SK-N-MC (cell line): ENCODE measurements at regions not wholly inside any gene's neighbourhood (a gene's known extent, or its start where the extent isn't known, plus 50 kb on each side); places are given as distances from the start of the nearest gene placed in this dataset.

ENCODE experiments used
- DNase-seq: peaks from one replicate; pipeline ENCODE4 v3.0.0-alpha.2; 2011; ENCODE audit warnings: low read depth, low spot score
- H3K27ac ChIP-seq: fragments of 200-600 bp; sonication (generic); 2 replicates; pipeline ENCODE4 v1.5.1; 2016; ENCODE audit warnings: mixed run types
- H3K36me3 ChIP-seq: fragments of 200-600 bp; sonication (generic); 2 replicates; pipeline ENCODE4 v1.6.1; 2017; ENCODE audit warnings: antibody characterized with exemption, low read length, mixed read lengths; ENCODE audit not compliant: insufficient read depth
- H3K4me3 ChIP-seq: fragments of 200-600 bp; sonication (generic); 2 replicates; pipeline ENCODE4 v1.5.1; 2016
- H3K9ac ChIP-seq: fragments of 200-600 bp; sonication (generic); 2 replicates; pipeline ENCODE4 v1.8.0; 2017; ENCODE audit warnings: mixed run types, mixed read lengths; ENCODE audit not compliant: insufficient read length
- H3K9me3 ChIP-seq: fragments of 200-600 bp; sonication (generic); 2 replicates; pipeline ENCODE4 v1.6.1; 2017; ENCODE audit warnings: low read depth, mild to moderate bottlenecking, antibody characterized with exemption, low read length, moderate library complexity, mixed read lengths
- EZH2 ChIP-seq: fragments of 200-600 bp; sonication (generic); IDR thresholded peaks from one replicate; pipeline ENCODE4 v1.6.1; 2017; ENCODE audit warnings: antibody characterized with exemption
- FOXP2 ChIP-seq: optimal IDR thresholded peaks from 2 replicates; pipeline ENCODE3; 2011; ENCODE audit warnings: mild to moderate bottlenecking, moderate library complexity; ENCODE audit not compliant: insufficient read depth; ENCODE audit errors: extremely low read length, control extremely low read depth
- POLR2AphosphoS5 ChIP-seq: IDR thresholded peaks from 2 replicates; pipeline ENCODE4 v1.6.1; 2012; ENCODE audit warnings: mild to moderate bottlenecking, low read depth, low read length, borderline replicate concordance

GRCh38 chr3:72439321-72440183, 408.7 kb downstream of the SHQ1 start:
- Histone ChIP-seq H3K9ac (no peak overlapping the region), H3K9me3 (no peaks in the 10 kb centered on the region), H3K36me3 (no peaks in the 10 kb centered on the region), H3K4me3 (no peak overlapping the region), H3K27ac (no peak overlapping the region)
- no peak for TF ChIP-seq EZH2
- no peak for DNase-seq

GRCh38 chr3:72437661-72438406, 410.4 kb downstream of the SHQ1 start:
- H3K27ac ChIP-seq = no peak overlapping the region
- H3K36me3 ChIP-seq = no peaks in the 10 kb centered on the region
- TF ChIP-seq POLR2AphosphoS5 = no peak
- no peak for TF ChIP-seq EZH2
- TF ChIP-seq FOXP2 = no peak
- H3K4me3 ChIP-seq = no peak overlapping the region
- no peak overlapping the region for H3K9ac ChIP-seq
- no peak for DNase-seq
- no peaks in the 10 kb centered on the region for H3K9me3 ChIP-seq

- H3K9ac ChIP-seq = no peak overlapping the region
- no peaks in the 10 kb centered on the region for H3K9me3 ChIP-seq
- no peak overlapping the region for H3K27ac ChIP-seq
- no peaks in the 10 kb centered on the region for H3K36me3 ChIP-seq
- no peak for TF ChIP-seq FOXP2
- no peak overlapping the region for H3K4me3 ChIP-seq
- no peak for DNase-seq
Measured at GRCh38 chr3:72436863-72437592, 411.2 kb downstream of the SHQ1 start.

GRCh38 chr3:72434296-72434695, 413.9 kb downstream of the SHQ1 start:
- H3K36me3 ChIP-seq = no peaks in the 10 kb centered on the region
- no peak for TF ChIP-seq POLR2AphosphoS5
- TF ChIP-seq EZH2 = no peak
- no peak for TF ChIP-seq FOXP2

GRCh38 chr3:72432246-72432645, 416.0 kb downstream of the SHQ1 start:
- H3K4me3 ChIP-seq = no peak overlapping the region
- no peaks in the 10 kb centered on the region for H3K36me3 ChIP-seq
- H3K27ac ChIP-seq = no peak overlapping the region
- no peak for TF ChIP-seq FOXP2
- TF ChIP-seq EZH2 = no peak
- no peak for TF ChIP-seq POLR2AphosphoS5
- no peaks in the 10 kb centered on the region for H3K9me3 ChIP-seq
- DNase-seq = no peak
- H3K9ac ChIP-seq = no peak overlapping the region

More at GRCh38 chr3:72434296-72434695, 413.9 kb downstream of the SHQ1 start:
- H3K9me3 ChIP-seq = no peaks in the 10 kb centered on the region
- H3K27ac ChIP-seq = no peak overlapping the region
- no peak overlapping the region for H3K4me3 ChIP-seq
- DNase-seq = no peak
- no peak overlapping the region for H3K9ac ChIP-seq

- TF ChIP-seq EZH2 = no peak
- no peak for TF ChIP-seq POLR2AphosphoS5
- TF ChIP-seq FOXP2 = no peak
- Histone ChIP-seq H3K9me3 (no peaks in the 10 kb centered on the region), H3K27ac (no peak overlapping the region), H3K4me3 (no peak overlapping the region), H3K36me3 (no peaks in the 10 kb centered on the region), H3K9ac (no peak overlapping the region)
- DNase-seq = no peak
Measured at GRCh38 chr3:72429589-72430353, 418.5 kb downstream of the SHQ1 start.

- no peak overlapping the region for H3K4me3 ChIP-seq
- H3K36me3 ChIP-seq = no peaks in the 10 kb centered on the region
- TF ChIP-seq POLR2AphosphoS5 = no peak
- no peak for TF ChIP-seq EZH2
- TF ChIP-seq FOXP2 = no peak
- H3K27ac ChIP-seq = no peak overlapping the region
- no peak for DNase-seq
- H3K9me3 ChIP-seq = no peaks in the 10 kb centered on the region
- no peak overlapping the region for H3K9ac ChIP-seq
Measured at GRCh38 chr3:72428803-72429202, 419.4 kb downstream of the SHQ1 start.

GRCh38 chr3:72427624-72428023, 420.6 kb downstream of the SHQ1 start:
- no peak overlapping the region for H3K4me3 ChIP-seq
- TF ChIP-seq EZH2 (no peak), FOXP2 (no peak), POLR2AphosphoS5 (no peak)
- H3K27ac ChIP-seq = no peak overlapping the region

More at GRCh38 chr3:72427624-72428023, 420.6 kb downstream of the SHQ1 start:
- Histone ChIP-seq H3K9ac (no peak overlapping the region), H3K9me3 (no peaks in the 10 kb centered on the region), H3K36me3 (no peaks in the 10 kb centered on the region)
- no peak for DNase-seq
